H1 (cell line): ENCODE measurements at regions not wholly inside any gene's neighbourhood (a gene's known extent, or its start where the extent isn't known, plus 50 kb on each side); places are given as distances from the start of the nearest gene placed in this dataset.

Experiments
- CTCF ChIA-PET: fragments of 300-600 bp; sonication (Branson Sonifier 250); formaldehyde crosslinking; loops from one replicate; lab custom pipeline; 2021; ENCODE audit not compliant: partially characterized antibody; lab: Charles Lee
- POLR2A ChIA-PET: fragments of 300-600 bp; sonication (Branson Sonifier 250); formaldehyde crosslinking; loops from one replicate; lab custom pipeline; 2021; ENCODE audit warnings: inconsistent platforms; ENCODE audit not compliant: partially characterized antibody; lab: Charles Lee
- DNase-seq, 2 experiments: peaks; one replicate each; pipeline versions ENCODE4 v3.0.0 to v3.0.0-alpha.2; 2010 to 2022; ENCODE audit warnings: low spot score in 2 of 2, low read depth in 1 of 2, mixed read lengths in 1 of 2
- FAIRE-seq: peaks from 2 replicates; lab custom pipeline; 2011; peaks lifted over from hg19 to GRCh38; lab: Jason Lieb, UNC
- H2AFZ ChIP-seq: 2 replicates; pipeline ENCODE4 v1.8.1; 2012; ENCODE audit warnings: low read length, inconsistent platforms
- H2AK5ac ChIP-seq: 2 replicates; pipeline ENCODE4 v1.6.1; 2013; ENCODE audit warnings: low read depth, low read length
- H2BK120ac ChIP-seq: replicated peaks from 2 replicates; pipeline ENCODE3; 2013; ENCODE audit warnings: low read depth, low read length, inconsistent platforms
- H2BK12ac ChIP-seq: 2 replicates; pipeline ENCODE4 v1.6.1; 2013; ENCODE audit warnings: low read depth, low read length
- H2BK15ac ChIP-seq: 2 replicates; pipeline ENCODE4 v1.6.1; 2013; ENCODE audit warnings: low read length
- H2BK20ac ChIP-seq: 2 replicates; pipeline ENCODE4 v1.6.1; 2013; ENCODE audit warnings: low read length
- H2BK5ac ChIP-seq: 2 replicates; pipeline ENCODE4 v1.6.1; 2013; ENCODE audit warnings: low read depth, low read length
- H3K14ac ChIP-seq: 2 replicates; pipeline ENCODE4 v1.6.1; 2013; ENCODE audit warnings: inconsistent platforms; ENCODE audit not compliant: insufficient read length
- H3K18ac ChIP-seq: 2 replicates; pipeline ENCODE4 v1.6.1; 2013; ENCODE audit warnings: low read length; ENCODE audit errors: extremely low read depth
- H3K23ac ChIP-seq: 2 replicates; pipeline ENCODE4 v1.6.1; 2013; ENCODE audit warnings: inconsistent platforms; ENCODE audit not compliant: insufficient read length
- H3K23me2 ChIP-seq: 2 replicates; pipeline ENCODE4 v1.6.1; 2013; ENCODE audit warnings: low read depth, low read length
- H3K27ac ChIP-seq: 2 replicates; pipeline ENCODE4 v1.6.1; 2011; ENCODE audit warnings: low read depth, low read length, inconsistent platforms
- H3K27me3 ChIP-seq, 4 experiments: replicated peaks in 1 of 4; 1 replicate in 1 of 4; 2 replicates in 3 of 4; pipeline versions ENCODE4 v1.6.1 to v1.8.1; 2011 to 2013; ENCODE audit warnings: low read length in 3 of 4, mild to moderate bottlenecking in 3 of 4, inconsistent platforms in 2 of 4, mixed read lengths in 2 of 4, moderate library complexity in 1 of 4; ENCODE audit not compliant: control insufficient read depth in 3 of 4, insufficient read depth in 3 of 4; ENCODE audit errors: extremely low read depth in 1 of 4
- H3K36me3 ChIP-seq, 4 experiments: 2 replicates each; pipeline versions ENCODE4 v1.6.1 to v1.8.1; 2011 to 2013; ENCODE audit warnings: mild to moderate bottlenecking in 4 of 4, low read length in 3 of 4, moderate library complexity in 2 of 4, control low read depth in 1 of 4, inconsistent platforms in 1 of 4; ENCODE audit not compliant: insufficient read depth in 4 of 4, control insufficient read depth in 2 of 4
- H3K4ac ChIP-seq: replicated peaks from 2 replicates; pipeline ENCODE3; 2013; ENCODE audit warnings: low read length, low read depth, mixed read lengths, inconsistent platforms; ENCODE audit not compliant: insufficient read length
- H3K4me1 ChIP-seq, 4 experiments: replicated peaks in 1 of 4; 1 replicate in 1 of 4; 2 replicates in 3 of 4; pipeline versions ENCODE4 v1.6.1 to v1.8.1; 2011 to 2013; ENCODE audit warnings: low read length in 3 of 4, inconsistent platforms in 2 of 4, mixed read lengths in 1 of 4; ENCODE audit not compliant: insufficient read depth in 4 of 4, control insufficient read depth in 3 of 4
- H3K4me2 ChIP-seq, 2 experiments: 2 replicates each; pipeline versions ENCODE4 v1.6.1 to v1.8.1; 2011 to 2013; ENCODE audit warnings: low read depth in 2 of 2, low read length in 2 of 2, control low read depth in 1 of 2, inconsistent platforms in 1 of 2, mild to moderate bottlenecking in 1 of 2; ENCODE audit not compliant: insufficient read depth in 1 of 2
- H3K4me3 ChIP-seq, 4 experiments: fragments of 200-600, 300-600 bp in 1 of 4; sonication (generic), shearing (Covaris generic), sonication (Bioruptor Twin) in 1 of 4; 2 replicates each; pipeline versions ENCODE4 v1.5.1 to v1.8.1; 2011 to 2016; ENCODE audit warnings: low read length in 4 of 4, low read depth in 3 of 4, control low read depth in 2 of 4, inconsistent platforms in 2 of 4, mild to moderate bottlenecking in 2 of 4, mixed read lengths in 1 of 4, moderate library complexity in 1 of 4; ENCODE audit not compliant: insufficient read depth in 2 of 4; ENCODE audit errors: extremely low read depth in 1 of 4
- H3K56ac ChIP-seq: replicated peaks from 2 replicates; pipeline ENCODE3; 2013; ENCODE audit warnings: low read depth, mild to moderate bottlenecking, mixed read lengths, low read length, inconsistent platforms; ENCODE audit not compliant: insufficient read length
- H3K79me1 ChIP-seq: 2 replicates; pipeline ENCODE4 v1.6.1; 2013; ENCODE audit warnings: low read depth, low read length, control low read depth
- H3K79me2 ChIP-seq, 2 experiments: 2 replicates each; pipeline versions ENCODE4 v1.6.1 to v1.8.1; 2012 to 2013; ENCODE audit warnings: low read length in 2 of 2, mild to moderate bottlenecking in 2 of 2, inconsistent platforms in 1 of 2; ENCODE audit not compliant: insufficient read depth in 2 of 2, control insufficient read depth in 1 of 2
- H3K9ac ChIP-seq, 4 experiments: replicated peaks in 1 of 4; 1 replicate in 1 of 4; 2 replicates in 3 of 4; pipeline versions ENCODE4 v1.6.1 to v1.8.1; 2011 to 2013; ENCODE audit warnings: low read depth in 3 of 4, low read length in 3 of 4, control low read depth in 2 of 4, mild to moderate bottlenecking in 2 of 4, moderate library complexity in 2 of 4, inconsistent platforms in 1 of 4; ENCODE audit errors: extremely low read depth in 1 of 4
- H3K9me3 ChIP-seq, 2 experiments: 2 replicates each; pipeline versions ENCODE4 v1.6.1 to v1.8.1; 2012 to 2013; ENCODE audit warnings: mild to moderate bottlenecking in 2 of 2, moderate library complexity in 2 of 2, control low read depth in 1 of 2, inconsistent platforms in 1 of 2, low read depth in 1 of 2, low read length in 1 of 2, mixed read lengths in 1 of 2; ENCODE audit not compliant: insufficient read depth in 2 of 2
- H4K20me1 ChIP-seq, 2 experiments: replicated peaks in 1 of 2; 2 replicates each; pipeline versions ENCODE3 to v1.8.1; 2011 to 2013; ENCODE audit warnings: inconsistent platforms in 2 of 2, low read length in 2 of 2, mild to moderate bottlenecking in 1 of 2; ENCODE audit not compliant: insufficient read depth in 2 of 2, control insufficient read depth in 1 of 2
- H4K5ac ChIP-seq: 2 replicates; pipeline ENCODE4 v1.6.1; 2013; ENCODE audit warnings: low read length, low read depth, mixed read lengths, inconsistent platforms; ENCODE audit not compliant: insufficient read length
- H4K8ac ChIP-seq: 2 replicates; pipeline ENCODE4 v1.8.0; 2013; ENCODE audit warnings: mild to moderate bottlenecking, moderate library complexity, low read length, inconsistent platforms; ENCODE audit not compliant: insufficient read depth; ENCODE audit errors: extremely low read depth
- H4K91ac ChIP-seq: replicated peaks from 2 replicates; pipeline ENCODE3; 2013; ENCODE audit warnings: low read length, mixed read lengths, inconsistent platforms; ENCODE audit not compliant: insufficient read length
- EP300 ChIP-seq, 2 experiments: IDR thresholded peaks; 1 replicate in 1 of 2; 2 replicates in 1 of 2; pipeline ENCODE4 v1.6.1; 2011 to 2012; ENCODE audit warnings: low read depth in 2 of 2, low read length in 2 of 2, mild to moderate bottlenecking in 2 of 2, borderline replicate concordance in 1 of 2, inconsistent platforms in 1 of 2, moderate library complexity in 1 of 2
- TBP ChIP-seq: IDR thresholded peaks from 2 replicates; pipeline ENCODE4 v1.6.1; 2011; ENCODE audit warnings: low read depth, low read length, improper control_type of control experiment
- TEAD4 ChIP-seq: IDR thresholded peaks from 2 replicates; pipeline ENCODE4 v1.6.1; 2012; ENCODE audit warnings: low read depth, low read length, inconsistent platforms, mixed read lengths
- ZNF274 ChIP-seq: IDR thresholded peaks from 2 replicates; pipeline ENCODE4 v1.7.0; 2012; ENCODE audit warnings: low read length, borderline replicate concordance; ENCODE audit errors: extremely low read depth
- WGBS, 2 experiments: shearing (Covaris generic) in 1 of 2; methylation state at CpG; one replicate each; pipeline versions ENCODE4 v1.1.6 to v1.1.7; 2013 to 2015; ENCODE audit warnings: low lambda C conversion rate in 2 of 2, mixed read lengths in 2 of 2, inconsistent platforms in 1 of 2, low coverage in 1 of 2, missing lambda C conversion rate in 1 of 2; ENCODE audit not compliant: insufficient replicate concordance in 2 of 2, insufficient coverage in 1 of 2, insufficient read length in 1 of 2; ENCODE audit errors: extremely low coverage in 1 of 2, missing lambda C conversion rate in 1 of 2; 5-methylcytosine and 5-hydroxymethylcytosine counted together
- TF ChIP-seq, protein P1 (sequence below): IDR thresholded peaks from 2 replicates; pipeline ENCODE4 v1.6.1; 2011; ENCODE audit warnings: low read length, improper control_type of control experiment

DNA sequence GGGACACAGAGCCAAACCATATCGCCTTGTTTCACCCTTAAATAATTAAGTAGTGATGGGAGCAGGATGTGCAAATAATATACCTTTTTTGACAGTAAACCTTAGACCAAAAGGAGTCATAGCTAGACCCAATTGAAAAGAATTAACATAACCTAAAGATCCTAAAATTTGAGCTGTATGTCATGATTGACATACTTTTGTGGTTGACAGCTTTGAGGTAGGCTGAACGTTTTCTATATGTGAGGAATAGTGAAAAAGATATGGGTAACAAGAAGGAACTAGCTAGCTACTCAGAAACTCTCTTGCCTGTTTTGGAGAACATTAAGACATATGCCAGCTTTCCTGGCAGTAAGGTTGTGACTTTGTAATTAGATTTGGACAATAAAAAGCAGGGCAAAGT lies 320.6 kb downstream of the KCNC2 start:
- Histone ChIP-seq H2AK5ac (no peak overlapping the region), H3K9me3 (no peaks in the 10 kb centered on the region), H3K79me1 (no peaks in the 10 kb centered on the region), H3K23ac (no peak overlapping the region), H3K36me3 (no peaks in the 10 kb centered on the region), H2BK12ac (no peak overlapping the region), H3K9ac (no peak overlapping the region), H2BK5ac (no peak overlapping the region), H3K18ac (no peak overlapping the region), H3K56ac (no peak overlapping the region), H2BK20ac (no peak overlapping the region), H2BK15ac (no peak overlapping the region), H4K5ac (no peak overlapping the region), H3K4me2 (no peak overlapping the region), H3K4ac (no peak overlapping the region), H3K79me2 (no peaks in the 10 kb centered on the region), H3K4me3 (no peak overlapping the region), H4K8ac (no peak overlapping the region), H4K91ac (no peak overlapping the region), H3K14ac (no peak overlapping the region), H2AFZ (no peak overlapping the region), H3K27me3 (peaks cover 0 to 1% (median 0%) of the 10 kb centered on the region in 4 experiments; a peak in 1 of 7 replicates), H3K4me1 (peaks cover 0 to 4% (median 0%) of the 10 kb centered on the region in 4 experiments; a peak in 1 of 7 replicates), H4K20me1 (no peaks in the 10 kb centered on the region), H3K23me2 (no peaks in the 10 kb centered on the region), H2BK120ac (no peak overlapping the region), H3K27ac (no peak overlapping the region)
- FAIRE-seq (no peak), DNase-seq (no peak)
- TF ChIP-seq EP300 (IDR thresholded peaks at IDR 0.05; ENCODE audit: borderline replicate concordance in 1 of 2, low read depth in 2 of 2, low read length in 2 of 2) = no peak
- TF ChIP-seq, protein P1, sequence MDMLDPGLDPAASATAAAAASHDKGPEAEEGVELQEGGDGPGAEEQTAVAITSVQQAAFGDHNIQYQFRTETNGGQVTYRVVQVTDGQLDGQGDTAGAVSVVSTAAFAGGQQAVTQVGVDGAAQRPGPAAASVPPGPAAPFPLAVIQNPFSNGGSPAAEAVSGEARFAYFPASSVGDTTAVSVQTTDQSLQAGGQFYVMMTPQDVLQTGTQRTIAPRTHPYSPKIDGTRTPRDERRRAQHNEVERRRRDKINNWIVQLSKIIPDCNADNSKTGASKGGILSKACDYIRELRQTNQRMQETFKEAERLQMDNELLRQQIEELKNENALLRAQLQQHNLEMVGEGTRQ = no peak
- TF ChIP-seq ZNF274 = no peak
- TF ChIP-seq TEAD4 = no peak
- no peak for TF ChIP-seq TBP
- WGBS, 2 experiments = 95% methylated on average over 2 of the region's 2 CpGs; no CpG with 5 or more reads in 1 of the 2 experiments
- POLR2A ChIA-PET = no interaction called here
- CTCF ChIA-PET = interaction anchor here (0.8 to 1.0 kb wide), 2 partner anchors 13 to 15 kb away, joined by 4 to 5 read pairs; no protein-coding TSS in a partner anchor
